DND-41 (cell line): ENCODE measurements at regions not wholly inside any gene's neighbourhood (a gene's known extent, or its start where the extent isn't known, plus 50 kb on each side); places are given as distances from the start of the nearest gene placed in this dataset.

Experiments
- ATAC-seq: fragments of 200-7000 bp; cut with Tn5 transposase; 3 replicates; pipeline ENCODE4 v1.9.1; 2021; ENCODE audit warnings: low read depth; ENCODE audit not compliant: insufficient read depth
- DNase-seq: peaks from one replicate; pipeline ENCODE4 v3.0.0-alpha.2; 2020
- H2AFZ ChIP-seq: 2 replicates; pipeline ENCODE4 v1.6.0; 2012; ENCODE audit warnings: low read depth, low read length
- H3K27ac ChIP-seq: 2 replicates; pipeline ENCODE4 v1.5.1; 2012; ENCODE audit warnings: low read length, inconsistent platforms
- H3K27me3 ChIP-seq: fragments of 200-600 bp; sonication (generic); 2 replicates; pipeline ENCODE4 v1.6.0; 2012; ENCODE audit warnings: low read length, mild to moderate bottlenecking, inconsistent platforms; ENCODE audit not compliant: insufficient read depth, poor library complexity
- H3K36me3 ChIP-seq: 2 replicates; pipeline ENCODE4 v1.5.1; 2012; ENCODE audit warnings: low read length, inconsistent platforms; ENCODE audit not compliant: insufficient read depth
- H3K4me1 ChIP-seq: 2 replicates; pipeline ENCODE4 v1.5.1; 2012; ENCODE audit warnings: mild to moderate bottlenecking, low read length; ENCODE audit not compliant: insufficient read depth
- H3K4me2 ChIP-seq: 2 replicates; pipeline ENCODE4 v1.6.0; 2012; ENCODE audit warnings: mild to moderate bottlenecking, moderate library complexity, low read length, inconsistent platforms; ENCODE audit not compliant: insufficient read depth
- H3K4me3 ChIP-seq, 2 experiments: fragments of 200-600 bp in 1 of 2; shearing (Covaris generic) in 1 of 2; 2 replicates each; pipeline ENCODE4 v1.5.1; 2012 to 2016; ENCODE audit warnings: inconsistent platforms in 2 of 2, low read length in 2 of 2, mild to moderate bottlenecking in 2 of 2, low read depth in 1 of 2, moderate library complexity in 1 of 2
- H3K79me2 ChIP-seq: 2 replicates; pipeline ENCODE4 v1.6.0; 2012; ENCODE audit warnings: low read length, inconsistent platforms; ENCODE audit not compliant: insufficient read depth
- H3K9ac ChIP-seq: 2 replicates; pipeline ENCODE4 v1.6.0; 2012; ENCODE audit warnings: low read depth, mild to moderate bottlenecking, inconsistent platforms, low read length, moderate library complexity
- H3K9me3 ChIP-seq: 2 replicates; pipeline ENCODE4 v1.5.1; 2012; ENCODE audit warnings: low read length, moderate library complexity, mild to moderate bottlenecking, inconsistent platforms; ENCODE audit not compliant: insufficient read depth, severe bottlenecking
- H4K20me1 ChIP-seq: 2 replicates; pipeline ENCODE4 v1.6.0; 2012; ENCODE audit warnings: low read length; ENCODE audit not compliant: insufficient read depth
- CTCF ChIP-seq: IDR thresholded peaks from 2 replicates; pipeline ENCODE4 v1.5.1; 2012; ENCODE audit warnings: borderline replicate concordance, low read length, moderate library complexity, mild to moderate bottlenecking; ENCODE audit not compliant: poor library complexity, severe bottlenecking; ENCODE audit errors: extremely low read depth
- EZH2 ChIP-seq: IDR thresholded peaks from 3 replicates; pipeline ENCODE4 v1.6.1; 2012; ENCODE audit warnings: borderline replicate concordance, low read depth, mild to moderate bottlenecking, moderate library complexity, low read length, inconsistent platforms; ENCODE audit not compliant: severe bottlenecking

- peaks cover 3% of the 10 kb centered on the region for H3K9me3 ChIP-seq
- TF ChIP-seq CTCF (no peak), EZH2 (no peak)
- H3K27ac ChIP-seq: no peak overlapping the region
- H3K27me3 ChIP-seq: peaks cover 3% of the 10 kb centered on the region
- H3K36me3 ChIP-seq: no peaks in the 10 kb centered on the region
- no peak overlapping the region for H3K4me2 ChIP-seq
- no peak overlapping the region for H2AFZ ChIP-seq
- DNase-seq (no peak), ATAC-seq (no peak)
- no peak overlapping the region for H3K4me3 ChIP-seq
- H4K20me1 ChIP-seq: no peaks in the 10 kb centered on the region
- no peaks in the 10 kb centered on the region for H3K79me2 ChIP-seq
- no peak overlapping the region for H3K9ac ChIP-seq
- no peaks in the 10 kb centered on the region for H3K4me1 ChIP-seq
Observed at GRCh38 chr22:27666272-27666997, 135.1 kb downstream of the MN1 start.

GRCh38 chr22:27667121-27667843, 134.3 kb downstream of the MN1 start:
- H3K4me1 ChIP-seq: no peaks in the 10 kb centered on the region
- no peak overlapping the region for H3K4me3 ChIP-seq
- no peak overlapping the region for H2AFZ ChIP-seq
- no peak overlapping the region for H3K27ac ChIP-seq
- TF ChIP-seq EZH2 (no peak), CTCF (no peak)
- H3K9ac ChIP-seq: no peak overlapping the region
- no peaks in the 10 kb centered on the region for H4K20me1 ChIP-seq
- H3K79me2 ChIP-seq: no peaks in the 10 kb centered on the region
- no peak overlapping the region for H3K4me2 ChIP-seq
- no peaks in the 10 kb centered on the region for H3K36me3 ChIP-seq
- DNase-seq (no peak), ATAC-seq (no peak)
- H3K9me3 ChIP-seq: peaks cover 3% of the 10 kb centered on the region
- peaks cover 3% of the 10 kb centered on the region for H3K27me3 ChIP-seq

- ATAC-seq (no peak), DNase-seq (no peak)
- Histone ChIP-seq H3K4me2 (no peak overlapping the region), H3K27me3 (no peaks in the 10 kb centered on the region), H3K79me2 (no peaks in the 10 kb centered on the region), H3K4me3 (no peak overlapping the region), H3K27ac (no peak overlapping the region), H3K36me3 (no peaks in the 10 kb centered on the region), H3K9me3 (peaks cover 3% of the 10 kb centered on the region), H4K20me1 (no peaks in the 10 kb centered on the region; the same call in 1 of the 2 replicates), H3K4me1 (no peaks in the 10 kb centered on the region), H2AFZ (no peak overlapping the region), H3K9ac (no peak overlapping the region)
- TF ChIP-seq EZH2 (no peak), CTCF (no peak)
Observed at GRCh38 chr22:27668828-27669797, 132.4 kb downstream of the MN1 start.
